Heart left ventricle (tissue), 16 donors: ENCODE measurements at regions not wholly inside any gene's neighbourhood (a gene's known extent, or its start where the extent isn't known, plus 50 kb on each side); places are given as distances from the start of the nearest gene placed in this dataset.
A peak's percentile ranks its signal among the peaks of the same experiment; 100 is the strongest.

ENCODE experiments used
- ATAC-seq, 4 donors: fragments of 200-7000 bp; cut with Tn5 transposase; one replicate each; pipeline ENCODE4 v1.9.1; 2020 to 2022; ENCODE audit warnings: moderate library complexity in 4 of 4, mild to moderate bottlenecking in 3 of 4, moderate number of reproducible peaks in 1 of 4
- DNase-seq, 5 donors: peaks; one replicate each; pipeline ENCODE4 v3.0.0-alpha.2; 2020
- H3K27ac ChIP-seq, 12 donors: fragments of 200-600 bp; sonication (generic) in 4 of 12; one replicate each; pipeline versions ENCODE4 v1.5.0 to v1.8.0; 2016 to 2022; ENCODE audit warnings: mild to moderate bottlenecking in 2 of 12
- H3K27me3 ChIP-seq, 9 donors: fragments of 200-600 bp; sonication (generic) in 2 of 9; one replicate each; pipeline versions ENCODE4 v1.5.1 to v1.8.0; 2016 to 2022; ENCODE audit warnings: mild to moderate bottlenecking in 3 of 9
- H3K36me3 ChIP-seq, 9 donors: fragments of 200-600 bp; sonication (generic) in 2 of 9; one replicate each; pipeline versions ENCODE4 v1.5.0 to v1.8.0; 2018 to 2022; ENCODE audit warnings: mild to moderate bottlenecking in 2 of 9
- H3K4me1 ChIP-seq, 12 donors: fragments of 200-600 bp; sonication (generic) in 4 of 12; one replicate each; pipeline versions ENCODE4 v1.5.0 to v1.8.0; 2016 to 2022; ENCODE audit warnings: mild to moderate bottlenecking in 3 of 12
- H3K4me3 ChIP-seq, 12 donors: fragments of 200-600 bp; sonication (generic) in 4 of 12; one replicate each; pipeline versions ENCODE4 v1.5.0 to v1.8.0; 2017 to 2022; ENCODE audit warnings: mild to moderate bottlenecking in 9 of 12, moderate library complexity in 4 of 12
- H3K9me3 ChIP-seq, 12 donors: fragments of 200-600 bp; sonication (generic) in 4 of 12; one replicate each; pipeline versions ENCODE4 v1.5.0 to v1.8.0; 2016 to 2022; ENCODE audit warnings: mild to moderate bottlenecking in 1 of 12
- CTCF ChIP-seq, 12 donors: fragments of 200-600 bp; sonication (generic) in 4 of 12; IDR thresholded peaks; one replicate each; pipeline versions ENCODE4 v1.5.0 to v1.8.0; 2018 to 2022; ENCODE audit warnings: antibody characterized with exemption in 12 of 12, mild to moderate bottlenecking in 5 of 12
- POLR2A ChIP-seq, 2 donors: fragments of 450-650 bp; IDR thresholded peaks; one replicate each; pipeline ENCODE4 v1.6.1; 2017; ENCODE audit warnings: antibody characterized with exemption in 2 of 2, mild to moderate bottlenecking in 2 of 2, moderate library complexity in 2 of 2
- WGBS, 4 donors: extraction: QIAGEN DNeasy Blood & Tissue Kit in 2 of 4; methylation state at CpG; one replicate each; pipeline versions ENCODE4 v1.1.5 to v1.1.7; 2013 to 2018; 5-methylcytosine and 5-hydroxymethylcytosine counted together
- intact Hi-C, 10 donors: fragments of 100-400 bp; cut with DNase I; formaldehyde crosslinking; loops; one replicate each; pipeline versions ENCODE4 v1.11.1 to v1.14.2; 2022
- donor health status: ischemic (EF 13 %, LVEDD 7.1; RV severe dilation, severe dysfunction).
- donor health status: healthy with polysubstance abuse.
- donor health status: DM: no; HTN: yes; CAD: no.
- donor health status: DM: no; HTN: no; CAD: no.
- donor health status: ischemic (EF 25% LVEDD 6.9; RV normal size, moderate dysfunction).
- donor health status: ischemic (EF 25% LVEDD 5.7; RV mildly dilated, moderate dysfunction).
- donor health status: healthy.
- donor health status: DM: yes; HTN: yes; CAD: no.
- donor health status: ischemic (EF 35%, LVEDD 5.7; RV mildly dilated, moderate dysfunction).
- donor health status: nonischemic (EF 11% LVEDD 7.7; RV severe dilation, severe dysfunction).
- donor health status: DM: yes; HTN: yes; CAD: no.
- donor health status: PGD.
- donor health status: ischemic (EF 29% LVEDD 5.4; RV normal size, mild dysfunction).
- donor health status: nonischemic (EF 23%, LVEDD 6.1; RV moderate dilation, normal function).

GRCh38 chr2:176491172-176491904 lies 222.1 kb downstream of the MTX2 start:
- ATAC-seq (peak; percentile 72 to 92 (median 90)), DNase-seq (peak; percentile 53 to 83 (median 72))
- intact Hi-C loops = loop anchor here in 1 of 10 donors (2.0 kb wide), 1 partner anchor 61 kb away; no protein-coding TSS in a partner anchor
- Histone ChIP-seq H3K9me3 (no peaks in the 10 kb centered on the region), H3K36me3 (no peaks in the 10 kb centered on the region), H3K4me3 (peak overlapping the region in 1 of 12 donors; percentile 28), H3K4me1 (peaks cover 0 to 60% (median 24%) of the 10 kb centered on the region in 12 donors), H3K27me3 (peaks cover 0 to 9% (median 0%) of the 10 kb centered on the region in 9 donors), H3K27ac (peak overlapping the region; percentile 14 to 90 (median 68))
- TF ChIP-seq POLR2A (IDR thresholded peaks at IDR 0.05) (no peak), CTCF (IDR thresholded peaks at IDR 0.05) (no peak)
- 67 to 78% (median 72%) methylated on average over 9 of the region's 9 CpGs for WGBS, 4 donors

GRCh38 chr2:176492583-176492982 lies 223.3 kb downstream of the MTX2 start:
- Histone ChIP-seq H3K27me3 (peaks cover 0 to 9% (median 0%) of the 10 kb centered on the region in 9 donors), H3K36me3 (no peaks in the 10 kb centered on the region), H3K4me3 (no peak overlapping the region), H3K4me1 (peaks cover 0 to 70% (median 24%) of the 10 kb centered on the region in 12 donors), H3K9me3 (no peaks in the 10 kb centered on the region), H3K27ac (no peak overlapping the region)
- WGBS, 4 donors = 45 to 57% (median 49%) methylated on average over 1 of the region's 1 CpG
- ATAC-seq (no peak), DNase-seq (no peak)
- intact Hi-C loops = no loop called here
- TF ChIP-seq POLR2A (IDR thresholded peaks at IDR 0.05) = no peak
- no peak for TF ChIP-seq CTCF (IDR thresholded peaks at IDR 0.05)

GRCh38 chr2:176493226-176493825 lies 224.1 kb downstream of the MTX2 start:
- no peak for DNase-seq
- peak overlapping the region in 7 of 12 donors; percentile 20 to 61 (median 31) for H3K27ac ChIP-seq
- no peak for ATAC-seq

More at GRCh38 chr2:176493226-176493825, 224.1 kb downstream of the MTX2 start:
- H3K36me3 ChIP-seq = no peaks in the 10 kb centered on the region
- peaks cover 0 to 9% (median 0%) of the 10 kb centered on the region in 9 donors for H3K27me3 ChIP-seq
- TF ChIP-seq POLR2A (IDR thresholded peaks at IDR 0.05) (no peak), CTCF (IDR thresholded peaks at IDR 0.05) (no peak)
- H3K4me3 ChIP-seq = no peak overlapping the region
- intact Hi-C loops = no loop called here
- no peaks in the 10 kb centered on the region for H3K9me3 ChIP-seq
- WGBS, 4 donors = 60 to 76% (median 70%) methylated on average over 7 of the region's 7 CpGs
- peaks cover 0 to 70% (median 24%) of the 10 kb centered on the region in 12 donors for H3K4me1 ChIP-seq
